HepG2 (cell line): ENCODE measurements at regions not wholly inside any gene's neighbourhood (a gene's known extent, or its start where the extent isn't known, plus 50 kb on each side); places are given as distances from the start of the nearest gene placed in this dataset.

ENCODE experiments used
- ATAC-seq: fragments of 200-7000 bp; cut with Tn5 transposase; 3 replicates; pipeline ENCODE4 v1.9.1; 2020; ENCODE audit warnings: mild to moderate bottlenecking, moderate library complexity
- BruUV-seq: library from RNA; stranded (reverse); fragments of 400-500 nt; replicated peaks from 2 replicates; lab custom pipeline; 2021; lab: Mats Ljungman, UMichigan
- CTCF ChIA-PET: fragments of 300-600 bp; formaldehyde crosslinking; extraction: SDS; loops from one replicate; lab custom pipeline; 2021; ENCODE audit warnings: low total read pairs, inconsistent platforms, low intra/inter-chr PET ratio; lab: Yijun Ruan, JAX
- POLR2A ChIA-PET: fragments of 350-600 bp; sonication (Branson Sonifier 250); formaldehyde crosslinking; loops from one replicate; lab custom pipeline; 2020; ENCODE audit warnings: antibody characterized with exemption, inconsistent platforms; lab: Yijun Ruan, JAX
- DNase-seq: peaks from one replicate; pipeline ENCODE4 v3.0.0-alpha.2; 2015; ENCODE audit warnings: low spot score
- FAIRE-seq: peaks from 3 replicates; lab custom pipeline; 2011; peaks lifted over from hg19 to GRCh38; lab: Jason Lieb, UNC
- H2AFZ ChIP-seq: one replicate; pipeline ENCODE4 v1.6.1; 2011; ENCODE audit warnings: low read length, inconsistent platforms
- H3K27ac ChIP-seq: fragments of 300-600 bp; 3 replicates; pipeline ENCODE4 v1.8.0; 2011; ENCODE audit warnings: mixed run types, mild to moderate bottlenecking, mixed read lengths, low read length, inconsistent platforms; ENCODE audit not compliant: insufficient read depth; ENCODE audit errors: extremely low read length
- H3K27me3 ChIP-seq, 2 experiments: fragments of 200-600 bp in 1 of 2; 2 replicates in 1 of 2; 3 replicates in 1 of 2; pipeline versions ENCODE4 v1.6.0 to v1.8.0; 2011; ENCODE audit warnings: low read length in 2 of 2, mild to moderate bottlenecking in 2 of 2, moderate library complexity in 2 of 2, inconsistent platforms in 1 of 2; ENCODE audit not compliant: insufficient read depth in 2 of 2, control insufficient read depth in 1 of 2
- H3K36me3 ChIP-seq, 2 experiments: fragments of 200-600 bp in 1 of 2; replicated peaks in 1 of 2; 2 replicates in 1 of 2; 3 replicates in 1 of 2; pipeline versions ENCODE4 v1.5.1 to v1.8.0; 2011; ENCODE audit warnings: low read length in 2 of 2, inconsistent platforms in 1 of 2; ENCODE audit not compliant: insufficient read depth in 2 of 2, control insufficient read depth in 1 of 2
- H3K4me1 ChIP-seq: 2 replicates; pipeline ENCODE4 v1.5.1; 2012; ENCODE audit warnings: low read length, inconsistent platforms; ENCODE audit not compliant: insufficient read depth
- H3K4me2 ChIP-seq: 2 replicates; pipeline ENCODE4 v1.6.0; 2011; ENCODE audit warnings: low read depth, low read length, inconsistent platforms
- H3K4me3 ChIP-seq, 3 experiments: fragments of 200-600 bp in 1 of 3; sonication (generic), shearing (Covaris generic) in 1 of 3; replicated peaks in 1 of 3; 2 replicates each; pipeline ENCODE4 v1.5.1; 2011 to 2016; ENCODE audit warnings: low read length in 3 of 3, inconsistent platforms in 2 of 3, low read depth in 2 of 3, mild to moderate bottlenecking in 2 of 3, control low read depth in 1 of 3, mixed read lengths in 1 of 3; ENCODE audit not compliant: insufficient read depth in 1 of 3
- H3K79me2 ChIP-seq: one replicate; pipeline ENCODE4 v1.6.1; 2011; ENCODE audit warnings: low read length, inconsistent platforms; ENCODE audit not compliant: insufficient read depth
- H3K9ac ChIP-seq: 2 replicates; pipeline ENCODE4 v1.6.0; 2011; ENCODE audit warnings: mild to moderate bottlenecking, low read depth, low read length, inconsistent platforms; ENCODE audit not compliant: insufficient read depth
- H3K9me3 ChIP-seq: 2 replicates; pipeline ENCODE4 v1.5.1; 2012; ENCODE audit warnings: mild to moderate bottlenecking, low read length
- H4K20me1 ChIP-seq: 2 replicates; pipeline ENCODE4 v1.6.0; 2011; ENCODE audit warnings: inconsistent platforms, mild to moderate bottlenecking, low read length, moderate library complexity; ENCODE audit not compliant: insufficient read depth
- FOXK2 ChIP-seq: fragments of 450-650 bp; IDR thresholded peaks from 2 replicates; pipeline ENCODE4 v1.6.1; 2016
- HMG20A ChIP-seq: IDR thresholded peaks from 2 replicates; pipeline ENCODE4 v1.6.1; 2016; ENCODE audit warnings: borderline replicate concordance
- HNRNPLL ChIP-seq: fragments of 200-400 bp; formaldehyde crosslinking; IDR thresholded peaks from 2 replicates; pipeline ENCODE4 v1.6.1; 2017; ENCODE audit warnings: mild to moderate bottlenecking, low read depth, low read length; ENCODE audit not compliant: poor library complexity, severe bottlenecking
- HOXD1 ChIP-seq: sonication (generic); formaldehyde crosslinking; IDR thresholded peaks from 2 replicates; pipeline ENCODE4 v1.5.0; 2020; ENCODE audit warnings: missing genetic modification reagents
- MATR3 ChIP-seq: sonication (generic); formaldehyde crosslinking; IDR thresholded peaks from 2 replicates; pipeline ENCODE4 v1.4.0; 2020; ENCODE audit warnings: missing genetic modification reagents
- MAZ ChIP-seq, 2 experiments: sonication (generic) in 1 of 2; formaldehyde crosslinking in 1 of 2; IDR thresholded peaks; 2 replicates each; pipeline versions ENCODE4 v1.5.0 to v1.6.1; 2012 to 2020; ENCODE audit warnings: low read depth in 2 of 2, mild to moderate bottlenecking in 2 of 2, borderline replicate concordance in 1 of 2, improper control_type of control experiment in 1 of 2, low read length in 1 of 2, missing genetic modification reagents in 1 of 2, moderate library complexity in 1 of 2
- NFATC3 ChIP-seq: sonication (generic); formaldehyde crosslinking; IDR thresholded peaks from 2 replicates; pipeline ENCODE4 v1.5.1; 2020; ENCODE audit warnings: mild to moderate bottlenecking, missing genetic modification reagents
- SMC3 ChIP-seq: IDR thresholded peaks from 2 replicates; pipeline ENCODE4 v1.6.1; 2011; ENCODE audit warnings: low read length, improper control_type of control experiment
- THAP9 ChIP-seq: sonication (generic); formaldehyde crosslinking; IDR thresholded peaks from 2 replicates; pipeline ENCODE4; 2020; ENCODE audit warnings: missing genetic modification reagents, mild to moderate bottlenecking, borderline replicate concordance
- ZNF160 ChIP-seq: sonication (generic); formaldehyde crosslinking; IDR thresholded peaks from 2 replicates; pipeline ENCODE4 v1.8.0; 2022; ENCODE audit warnings: mild to moderate bottlenecking, inconsistent platforms, missing genetic modification reagents
- ZNF607 ChIP-seq: sonication (generic); formaldehyde crosslinking; IDR thresholded peaks from 2 replicates; pipeline ENCODE4 v1.5.1; 2020; ENCODE audit warnings: missing genetic modification reagents, mild to moderate bottlenecking, borderline replicate concordance
- WGBS: methylation state at CpG from one replicate; pipeline ENCODE4 v1.1.6; 2017; ENCODE audit warnings: low lambda C conversion rate; 5-methylcytosine and 5-hydroxymethylcytosine counted together
- in situ Hi-C: cut with HindIII; loops from 2 replicates; pipeline ENCODE4 v1.10.0; 2017; ENCODE audit warnings: low pct_unique_long_range_greater_than_20kb; ENCODE audit not compliant: extremely low pct_ligation_motif_present
- intact Hi-C: fragments of 100-400 bp; cut with micrococcal nuclease; formaldehyde crosslinking; loops from one replicate; pipeline ENCODE4 v1.10.0; 2022; ENCODE audit not compliant: unreplicated experiment

GRCh38 chr5:174229514-174230370 is 184.2 kb downstream of the NSG2 start:
- ChIA-PET CTCF (no interaction called here), POLR2A (no interaction called here)
- intact Hi-C loops = no loop called here
- Histone ChIP-seq H3K4me2 (no peak overlapping the region), H3K36me3 (no peaks in the 10 kb centered on the region), H2AFZ (no peak overlapping the region), H3K4me3 (no peak overlapping the region), H3K9me3 (no peaks in the 10 kb centered on the region), H3K9ac (no peak overlapping the region), H3K4me1 (no peaks in the 10 kb centered on the region), H3K27me3 (peaks cover 0 to 7% of the 10 kb centered on the region in 2 experiments; a peak in 1 of 5 replicates), H4K20me1 (no peaks in the 10 kb centered on the region), H3K27ac (no peak overlapping the region), H3K79me2 (no peaks in the 10 kb centered on the region)
- no peak for ATAC-seq
- BruUV-seq = no TSS peak
- in situ Hi-C loops = no loop called here
- TF ChIP-seq ZNF160 (CRISPR knock-in tag) (no peak), ZNF607 (no peak), NFATC3 (CRISPR knock-in tag) (no peak), SMC3 (no peak), THAP9 (CRISPR knock-in tag) (no peak), MAZ (IDR thresholded peaks at IDR 0.05; ENCODE audit: borderline replicate concordance, low read depth, low read length) (no peak), MAZ (CRISPR knock-in tag; IDR thresholded peaks at IDR 0.05; ENCODE audit: low read depth) (no peak), HOXD1 (no peak), FOXK2 (no peak), HMG20A (no peak), HNRNPLL (no peak), MATR3 (CRISPR knock-in tag) (no peak)
- DNase-seq = no peak
- no peak for FAIRE-seq
- WGBS = 22% methylated on average over 3 of the region's 3 CpGs
